ENCODE measurements at regions not wholly inside any gene's neighbourhood (a gene's known extent, or its start where the extent isn't known, plus 50 kb on each side); places are given as distances from the start of the nearest gene placed in this dataset.

DNA sequence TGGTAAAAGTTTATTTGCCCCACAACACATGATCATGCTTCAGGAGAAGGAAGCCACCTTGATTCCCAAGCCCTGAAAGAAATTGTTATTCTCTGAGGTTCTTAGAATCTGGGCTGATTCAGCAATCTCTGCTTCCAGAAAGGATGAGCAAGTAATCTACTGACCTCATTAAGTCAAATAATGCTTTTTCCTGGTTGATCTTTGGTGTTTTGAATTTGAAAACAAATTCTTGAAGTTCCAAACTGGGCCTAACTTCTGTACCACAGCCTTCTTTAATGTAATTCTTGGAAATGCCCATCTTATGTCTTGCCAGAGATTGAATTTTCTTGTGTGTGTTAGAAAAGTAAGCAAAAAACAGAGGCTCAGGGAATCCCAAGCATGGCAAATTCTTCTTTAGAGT, 319.2 kb upstream of the DDHD1 start:
- H3K36me3 Mint-ChIP-seq (ENCODE audit: low read depth): no peaks in the 10 kb centered on the region
- no peaks in the 10 kb centered on the region for H3K9me3 Mint-ChIP-seq
- TF ChIP-seq, protein P1, sequence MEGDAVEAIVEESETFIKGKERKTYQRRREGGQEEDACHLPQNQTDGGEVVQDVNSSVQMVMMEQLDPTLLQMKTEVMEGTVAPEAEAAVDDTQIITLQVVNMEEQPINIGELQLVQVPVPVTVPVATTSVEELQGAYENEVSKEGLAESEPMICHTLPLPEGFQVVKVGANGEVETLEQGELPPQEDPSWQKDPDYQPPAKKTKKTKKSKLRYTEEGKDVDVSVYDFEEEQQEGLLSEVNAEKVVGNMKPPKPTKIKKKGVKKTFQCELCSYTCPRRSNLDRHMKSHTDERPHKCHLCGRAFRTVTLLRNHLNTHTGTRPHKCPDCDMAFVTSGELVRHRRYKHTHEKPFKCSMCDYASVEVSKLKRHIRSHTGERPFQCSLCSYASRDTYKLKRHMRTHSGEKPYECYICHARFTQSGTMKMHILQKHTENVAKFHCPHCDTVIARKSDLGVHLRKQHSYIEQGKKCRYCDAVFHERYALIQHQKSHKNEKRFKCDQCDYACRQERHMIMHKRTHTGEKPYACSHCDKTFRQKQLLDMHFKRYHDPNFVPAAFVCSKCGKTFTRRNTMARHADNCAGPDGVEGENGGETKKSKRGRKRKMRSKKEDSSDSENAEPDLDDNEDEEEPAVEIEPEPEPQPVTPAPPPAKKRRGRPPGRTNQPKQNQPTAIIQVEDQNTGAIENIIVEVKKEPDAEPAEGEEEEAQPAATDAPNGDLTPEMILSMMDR (conservative IDR thresholded peaks at IDR 0.05): no peak
- no peaks in the 10 kb centered on the region for H3K36me3 ChIP-seq (ENCODE audit: control insufficient read depth, insufficient read depth, low read length)
- H3K27ac ChIP-seq (ENCODE audit: low read depth, low read length): no peak overlapping the region
- H3K9ac ChIP-seq (ENCODE audit: extremely low read depth, low read length, poor library complexity, severe bottlenecking): no peak overlapping the region
- no peaks in the 10 kb centered on the region for H3K27me3 ChIP-seq (ENCODE audit: control insufficient read depth, insufficient read depth, low read length, poor library complexity, severe bottlenecking)
- H3K27me3 Mint-ChIP-seq (ENCODE audit: insufficient read depth): no peaks in the 10 kb centered on the region
- no peak for DNase-seq
- H3K9me3 ChIP-seq (ENCODE audit: control insufficient read depth, low read length): peaks cover 9% of the 10 kb centered on the region
- no peak overlapping the region for H3K27ac Mint-ChIP-seq
- no peak overlapping the region for H3K4me3 Mint-ChIP-seq
- H3K4me1 Mint-ChIP-seq: peaks cover 37% of the 10 kb centered on the region
- peaks cover 33% of the 10 kb centered on the region for H3K4me1 ChIP-seq (ENCODE audit: control insufficient read depth, insufficient read depth, low read length)
- H3K4me3 ChIP-seq (ENCODE audit: low read length): no peak overlapping the region

GRCh38 chr14:53470351-53471043, 317.4 kb upstream of the DDHD1 start:
- peak; percentile 57 for DNase-seq
- no peak overlapping the region for H3K9ac ChIP-seq (ENCODE audit: extremely low read depth, low read length, poor library complexity, severe bottlenecking)
- Mint-ChIP-seq H3K9me3 (peaks cover under 1% of the 10 kb centered on the region), H3K27me3 (ENCODE audit: insufficient read depth) (no peaks in the 10 kb centered on the region), H3K4me1 (peaks cover 37% of the 10 kb centered on the region), H3K4me3 (no peak overlapping the region), H3K36me3 (ENCODE audit: low read depth) (no peaks in the 10 kb centered on the region), H3K27ac (peak overlapping the region; percentile 9)
- peak overlapping the region; percentile 41 for H3K4me3 ChIP-seq (ENCODE audit: low read length)
- peaks cover 33% of the 10 kb centered on the region for H3K4me1 ChIP-seq (ENCODE audit: control insufficient read depth, insufficient read depth, low read length)
- H3K27me3 ChIP-seq (ENCODE audit: control insufficient read depth, insufficient read depth, low read length, poor library complexity, severe bottlenecking): no peaks in the 10 kb centered on the region
- 70% methylated on average over 2 of the region's 2 CpGs; no CpG with 5 or more reads in 1 of the 2 experiments for WGBS, 2 experiments (ENCODE audit: insufficient coverage in 1 of 2, insufficient read length in 1 of 2)
- TF ChIP-seq, protein P1 (conservative IDR thresholded peaks at IDR 0.05): peak; percentile 14
- no peak overlapping the region for H3K27ac ChIP-seq (ENCODE audit: low read depth, low read length)
- H3K36me3 ChIP-seq (ENCODE audit: control insufficient read depth, insufficient read depth, low read length): no peaks in the 10 kb centered on the region
- peaks cover 20% of the 10 kb centered on the region for H3K9me3 ChIP-seq (ENCODE audit: control insufficient read depth, low read length)

DNA sequence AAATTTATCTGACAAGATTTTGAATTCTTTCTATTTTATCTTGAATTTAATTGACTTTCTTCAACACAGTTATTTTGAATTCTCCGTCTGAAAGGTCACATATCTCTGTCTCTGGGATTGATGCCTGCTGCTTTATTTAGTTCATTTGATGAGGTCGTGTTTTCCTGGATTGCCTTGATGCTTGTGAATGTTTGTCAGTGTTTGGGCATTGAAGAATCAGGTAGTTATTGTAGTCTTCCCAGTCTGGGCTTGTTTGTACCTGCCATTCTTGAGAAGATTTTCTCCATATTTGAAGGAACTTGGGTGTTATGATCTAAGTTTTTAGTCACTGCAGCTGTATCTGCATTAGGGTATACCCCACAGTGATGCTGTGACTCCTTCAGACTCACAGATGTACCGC, 315.8 kb upstream of the DDHD1 start:
- Histone ChIP-seq H3K4me1 (ENCODE audit: control insufficient read depth, insufficient read depth, low read length) (peaks cover 33% of the 10 kb centered on the region), H3K27me3 (ENCODE audit: control insufficient read depth, insufficient read depth, low read length, poor library complexity, severe bottlenecking) (no peaks in the 10 kb centered on the region), H3K9ac (ENCODE audit: extremely low read depth, low read length, poor library complexity, severe bottlenecking) (no peak overlapping the region), H3K36me3 (ENCODE audit: control insufficient read depth, insufficient read depth, low read length) (no peaks in the 10 kb centered on the region), H3K27ac (ENCODE audit: low read depth, low read length) (no peak overlapping the region), H3K4me3 (ENCODE audit: low read length) (no peak overlapping the region), H3K9me3 (ENCODE audit: control insufficient read depth, low read length) (peaks cover 26% of the 10 kb centered on the region)
- H3K4me1 Mint-ChIP-seq: peaks cover 35% of the 10 kb centered on the region
- 92 to 100% methylated on average over 2 to 3 of the region's 3 CpGs for WGBS, 2 experiments (ENCODE audit: insufficient coverage in 1 of 2, insufficient read length in 1 of 2)
- DNase-seq: no peak
- TF ChIP-seq, protein P1 (conservative IDR thresholded peaks at IDR 0.05): no peak
- H3K36me3 Mint-ChIP-seq (ENCODE audit: low read depth): no peaks in the 10 kb centered on the region
- H3K27ac Mint-ChIP-seq: no peak overlapping the region
- H3K4me3 Mint-ChIP-seq: no peak overlapping the region
- no peaks in the 10 kb centered on the region for H3K27me3 Mint-ChIP-seq (ENCODE audit: insufficient read depth)
- peaks cover 2% of the 10 kb centered on the region for H3K9me3 Mint-ChIP-seq
